ENCODE measurements at regions not wholly inside any gene's neighbourhood (a gene's known extent, or its start where the extent isn't known, plus 50 kb on each side); places are given as distances from the start of the nearest gene placed in this dataset.

GRCh38 chr22:47465222-47465621 lies 702.8 kb downstream of the TBC1D22A start:
- no peaks in the 10 kb centered on the region for H3K4me1 Mint-ChIP-seq
- WGBS (ENCODE audit: insufficient coverage): 97% methylated on average over 7 of the region's 8 CpGs
- no peak for DNase-seq
- intact Hi-C loops (cut with micrococcal nuclease): no loop called here
- ChIA-PET POLR2A (no interaction called here), CTCF (no interaction called here)
- Histone ChIP-seq H3K27ac (ENCODE audit: low read length in 2 of 2) (no peak overlapping the region), H3K9ac (ENCODE audit: low read length) (no peak overlapping the region), H3K9me3 (ENCODE audit: control extremely low read depth in 1 of 3, control insufficient read depth in 2 of 3, insufficient read depth in 1 of 3, low read length in 2 of 3) (peaks cover 0 to 14% (median 4%) of the 10 kb centered on the region in 3 donors), H4K20me1 (ENCODE audit: control insufficient read depth, insufficient read depth, low read length, poor library complexity, severe bottlenecking) (no peaks in the 10 kb centered on the region), H3K4me1 (ENCODE audit: control insufficient read depth in 2 of 2, insufficient read depth in 2 of 2, low read length in 2 of 2) (no peaks in the 10 kb centered on the region), H3K79me2 (ENCODE audit: control insufficient read depth, insufficient read depth, low read length) (no peaks in the 10 kb centered on the region), H2AFZ (ENCODE audit: insufficient read depth, low read depth, low read length, poor library complexity, severe bottlenecking) (no peak overlapping the region), H3K4me2 (replicated peaks; ENCODE audit: low read depth, low read length, poor library complexity, severe bottlenecking) (no peak overlapping the region), H3K4me3 (ENCODE audit: control extremely low read depth in 1 of 5, extremely low read depth in 1 of 5, insufficient read depth in 1 of 5, low read depth in 2 of 5, low read length in 4 of 5) (no peak overlapping the region), H3K27me3 (replicated peaks in 1 of 4; ENCODE audit: control extremely low read depth in 1 of 4, control insufficient read depth in 3 of 4, insufficient read depth in 4 of 4, low read length in 3 of 4) (no peaks in the 10 kb centered on the region), H3K36me3 (replicated peaks in 1 of 2; ENCODE audit: control extremely low read depth in 1 of 2, control insufficient read depth in 1 of 2, extremely low read depth in 1 of 2, insufficient read depth in 2 of 2, low read length in 1 of 2) (no peaks in the 10 kb centered on the region)
- no peak for ATAC-seq (ENCODE audit: low read depth)
- no peak overlapping the region for H3K4me3 Mint-ChIP-seq
- no peak overlapping the region for H3K27ac Mint-ChIP-seq
- TF ChIP-seq CTCF (IDR thresholded peaks at IDR 0.05): no peak
- no peak for TF ChIP-seq EZH2 (IDR thresholded peaks at IDR 0.05; ENCODE audit: borderline replicate concordance, insufficient read depth, low read depth, low read length, poor library complexity, severe bottlenecking)
- H3K9me3 Mint-ChIP-seq (ENCODE audit: insufficient read depth): peaks cover 13% of the 10 kb centered on the region
- peaks cover 16% of the 10 kb centered on the region for H3K27me3 Mint-ChIP-seq

GRCh38 chr22:47463220-47463619 lies 700.8 kb downstream of the TBC1D22A start:
- H3K4me2 ChIP-seq (replicated peaks; ENCODE audit: low read depth, low read length, poor library complexity, severe bottlenecking): no peak overlapping the region
- TF ChIP-seq EZH2 (IDR thresholded peaks at IDR 0.05; ENCODE audit: borderline replicate concordance, insufficient read depth, low read depth, low read length, poor library complexity, severe bottlenecking): no peak
- no peak for TF ChIP-seq CTCF (IDR thresholded peaks at IDR 0.05)
- no peaks in the 10 kb centered on the region for H3K79me2 ChIP-seq (ENCODE audit: control insufficient read depth, insufficient read depth, low read length)
- H3K27ac ChIP-seq (ENCODE audit: low read length in 2 of 2): no peak overlapping the region
- ChIA-PET POLR2A (no interaction called here), CTCF (no interaction called here)
- Mint-ChIP-seq H3K27ac (no peak overlapping the region), H3K9me3 (ENCODE audit: insufficient read depth) (peaks cover 13% of the 10 kb centered on the region), H3K4me1 (no peaks in the 10 kb centered on the region), H3K4me3 (no peak overlapping the region), H3K27me3 (peaks cover 6% of the 10 kb centered on the region)
- H3K4me1 ChIP-seq (ENCODE audit: control insufficient read depth in 2 of 2, insufficient read depth in 2 of 2, low read length in 2 of 2): no peaks in the 10 kb centered on the region
- WGBS (ENCODE audit: insufficient coverage): 60% methylated on average over 7 of the region's 8 CpGs
- peaks cover 0 to 18% (median 4%) of the 10 kb centered on the region in 3 donors for H3K9me3 ChIP-seq (ENCODE audit: control extremely low read depth in 1 of 3, control insufficient read depth in 2 of 3, insufficient read depth in 1 of 3, low read length in 2 of 3)
- no peak overlapping the region for H3K9ac ChIP-seq (ENCODE audit: low read length)
- no peak overlapping the region for H3K4me3 ChIP-seq (ENCODE audit: control extremely low read depth in 1 of 5, extremely low read depth in 1 of 5, insufficient read depth in 1 of 5, low read depth in 2 of 5, low read length in 4 of 5)
- no peaks in the 10 kb centered on the region for H4K20me1 ChIP-seq (ENCODE audit: control insufficient read depth, insufficient read depth, low read length, poor library complexity, severe bottlenecking)
- no peak for DNase-seq
- no peaks in the 10 kb centered on the region for H3K27me3 ChIP-seq (replicated peaks in 1 of 4; ENCODE audit: control extremely low read depth in 1 of 4, control insufficient read depth in 3 of 4, insufficient read depth in 4 of 4, low read length in 3 of 4)
- no peak for ATAC-seq (ENCODE audit: low read depth)
- H3K36me3 ChIP-seq (replicated peaks in 1 of 2; ENCODE audit: control extremely low read depth in 1 of 2, control insufficient read depth in 1 of 2, extremely low read depth in 1 of 2, insufficient read depth in 2 of 2, low read length in 1 of 2): no peaks in the 10 kb centered on the region
- no peak overlapping the region for H2AFZ ChIP-seq (ENCODE audit: insufficient read depth, low read depth, low read length, poor library complexity, severe bottlenecking)
- intact Hi-C loops (cut with micrococcal nuclease): no loop called here
